Gastroesophageal sphincter (tissue), 4 donors: ENCODE measurements at regions not wholly inside any gene's neighbourhood (a gene's known extent, or its start where the extent isn't known, plus 50 kb on each side); places are given as distances from the start of the nearest gene placed in this dataset.

ENCODE experiments used
- ATAC-seq: fragments of 150-250 bp; one replicate; pipeline ENCODE4 v1.9.1; 2016; ENCODE audit warnings: mild to moderate bottlenecking, moderate library complexity
- H3K27ac ChIP-seq, 4 donors: fragments of 200-600 bp; sonication (generic) in 3 of 4; 1 replicate in 3 of 4; 2 replicates in 1 of 4; pipeline ENCODE4 v1.5.1; 2016 to 2019
- H3K27me3 ChIP-seq: fragments of 200-600 bp; sonication (generic); one replicate; pipeline ENCODE4 v1.5.1; 2019
- H3K36me3 ChIP-seq, 2 donors: fragments of 200-600 bp; sonication (generic); one replicate each; pipeline ENCODE4 v1.5.1; 2019; ENCODE audit warnings: control low read depth in 1 of 2
- H3K4me1 ChIP-seq, 3 donors: fragments of 200-600 bp; sonication (generic); 1 replicate in 2 of 3; 2 replicates in 1 of 3; pipeline ENCODE4 v1.5.1; 2016 to 2019; ENCODE audit warnings: control low read depth in 2 of 3
- H3K4me3 ChIP-seq, 2 donors: fragments of 200-600 bp; sonication (generic); one replicate each; pipeline ENCODE4 v1.5.1; 2019; ENCODE audit warnings: mild to moderate bottlenecking in 1 of 2, moderate library complexity in 1 of 2
- H3K9me3 ChIP-seq, 3 donors: fragments of 200-600 bp; sonication (generic); one replicate each; pipeline ENCODE4 v1.5.1; 2017 to 2019; ENCODE audit warnings: control low read depth in 2 of 3
- CTCF ChIP-seq, 4 experiments: fragments of 200-600 bp in 2 of 4; fragments of 450-650 bp in 2 of 4; sonication (generic) in 1 of 4; IDR thresholded peaks; one replicate each; pipeline ENCODE4 v1.5.1; 2017 to 2019; ENCODE audit warnings: antibody characterized with exemption in 4 of 4, mild to moderate bottlenecking in 2 of 4, moderate library complexity in 2 of 4
- EP300 ChIP-seq: sonication (generic); formaldehyde crosslinking; IDR thresholded peaks from one replicate; pipeline ENCODE4 v1.6.1; 2017; ENCODE audit warnings: antibody characterized with exemption, mild to moderate bottlenecking
- POLR2A ChIP-seq, 2 donors: fragments of 450-650 bp; IDR thresholded peaks; one replicate each; pipeline ENCODE4 v1.6.1; 2017; ENCODE audit warnings: antibody characterized with exemption in 2 of 2, mild to moderate bottlenecking in 2 of 2, moderate library complexity in 1 of 2
- POLR2AphosphoS5 ChIP-seq: sonication (generic); formaldehyde crosslinking; IDR thresholded peaks from one replicate; pipeline ENCODE4 v1.6.1; 2017; ENCODE audit warnings: antibody characterized with exemption
- WGBS, 2 donors: methylation state at CpG; one replicate each; pipeline ENCODE4 v1.1.5; 2018; ENCODE audit warnings: low coverage in 1 of 2; 5-methylcytosine and 5-hydroxymethylcytosine counted together

GRCh38 chr2:187749804-187750431, 195.7 kb upstream of the TFPI start:
- no peak overlapping the region for H3K27ac ChIP-seq
- H3K4me3 ChIP-seq = no peak overlapping the region
- 83% methylated on average over 1 of the region's 7 CpGs; no CpG with 5 or more reads in 1 of the 2 donors for WGBS, 2 donors
- H3K9me3 ChIP-seq = no peaks in the 10 kb centered on the region
- no peaks in the 10 kb centered on the region for H3K4me1 ChIP-seq
- no peak for TF ChIP-seq POLR2AphosphoS5
- H3K36me3 ChIP-seq = no peaks in the 10 kb centered on the region
- no peaks in the 10 kb centered on the region for H3K27me3 ChIP-seq
- ATAC-seq = no peak

GRCh38 chr2:187768995-187769394, 214.8 kb upstream of the TFPI start:
- Histone ChIP-seq H3K36me3 (no peaks in the 10 kb centered on the region), H3K27me3 (no peaks in the 10 kb centered on the region), H3K4me3 (no peak overlapping the region), H3K9me3 (no peaks in the 10 kb centered on the region), H3K27ac (no peak overlapping the region), H3K4me1 (no peaks in the 10 kb centered on the region)
- TF ChIP-seq CTCF (IDR thresholded peaks at IDR 0.05) = no peak
- no peak for TF ChIP-seq POLR2A (IDR thresholded peaks at IDR 0.05)
- no peak for TF ChIP-seq EP300
- no peak for TF ChIP-seq POLR2AphosphoS5
- 92 to 100% methylated on average over 1 to 4 of the region's 4 CpGs for WGBS, 2 donors
- no peak for ATAC-seq

GRCh38 chr2:187769437-187769836, 215.2 kb upstream of the TFPI start:
- H3K27me3 ChIP-seq = no peaks in the 10 kb centered on the region
- no peaks in the 10 kb centered on the region for H3K9me3 ChIP-seq
- no peaks in the 10 kb centered on the region for H3K4me1 ChIP-seq
- TF ChIP-seq POLR2AphosphoS5 (no peak), POLR2A (IDR thresholded peaks at IDR 0.05) (no peak), CTCF (IDR thresholded peaks at IDR 0.05) (no peak), EP300 (no peak)
- H3K27ac ChIP-seq = no peak overlapping the region
- H3K4me3 ChIP-seq = no peak overlapping the region
- no peak for ATAC-seq
- WGBS, 2 donors = 71 to 90% methylated on average over 3 of the region's 3 CpGs
- no peaks in the 10 kb centered on the region for H3K36me3 ChIP-seq

GRCh38 chr2:187774551-187775071, 220.4 kb upstream of the TFPI start:
- H3K4me3 ChIP-seq = no peak overlapping the region
- WGBS, 2 donors = 67 to 100% methylated on average over 1 of the region's 1 CpG
- H3K4me1 ChIP-seq = no peaks in the 10 kb centered on the region
- no peak for ATAC-seq
- TF ChIP-seq CTCF (IDR thresholded peaks at IDR 0.05) (no peak), EP300 (no peak), POLR2A (IDR thresholded peaks at IDR 0.05) (no peak), POLR2AphosphoS5 (no peak)
- H3K9me3 ChIP-seq = no peaks in the 10 kb centered on the region
- H3K27me3 ChIP-seq = no peaks in the 10 kb centered on the region
- H3K27ac ChIP-seq = no peak overlapping the region
- H3K36me3 ChIP-seq = no peaks in the 10 kb centered on the region

- no peaks in the 10 kb centered on the region for H3K4me1 ChIP-seq
Measured at GRCh38 chr2:187775196-187775595, 221.0 kb upstream of the TFPI start.

More at GRCh38 chr2:187775196-187775595, 221.0 kb upstream of the TFPI start:
- Histone ChIP-seq H3K27ac (no peak overlapping the region), H3K4me3 (no peak overlapping the region), H3K27me3 (no peaks in the 10 kb centered on the region), H3K9me3 (no peaks in the 10 kb centered on the region), H3K36me3 (no peaks in the 10 kb centered on the region)
- WGBS, 2 donors = 72 to 80% methylated on average over 2 of the region's 2 CpGs
- ATAC-seq = no peak
- no peak for TF ChIP-seq POLR2AphosphoS5
- TF ChIP-seq CTCF (IDR thresholded peaks at IDR 0.05) = no peak
- TF ChIP-seq POLR2A (IDR thresholded peaks at IDR 0.05) = no peak
- no peak for TF ChIP-seq EP300
